ENCODE measurements at regions not wholly inside any gene's neighbourhood (a gene's known extent, or its start where the extent isn't known, plus 50 kb on each side); places are given as distances from the start of the nearest gene placed in this dataset.

DNA sequence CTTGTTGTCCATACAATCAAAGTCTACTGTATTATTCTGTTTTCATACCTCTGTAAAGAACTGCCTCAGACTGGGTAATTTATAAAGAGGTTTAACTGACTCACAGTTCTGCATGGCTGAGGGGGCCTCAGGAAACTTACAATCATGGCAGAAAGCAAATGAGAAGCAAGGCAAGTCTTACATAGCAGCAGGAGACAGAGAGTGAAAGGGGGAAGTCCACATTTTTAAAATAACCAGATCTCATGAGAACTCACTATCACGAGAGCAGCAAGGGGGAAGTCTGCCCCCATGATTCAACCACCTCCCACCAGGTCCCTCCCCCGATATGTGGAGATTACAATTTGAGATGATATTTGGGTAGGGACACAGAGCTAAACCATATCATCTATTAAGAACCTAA is 724.6 kb upstream of the CBLB start:
- intact Hi-C loops (cut with DNase I; ENCODE audit: low total_unique reads): no loop called here

GRCh38 chr3:106609666-106610301 is 741.0 kb upstream of the CBLB start:
- TF ChIP-seq POLR2A (IDR thresholded peaks at IDR 0.05): no peak
- TF ChIP-seq, protein P1, sequence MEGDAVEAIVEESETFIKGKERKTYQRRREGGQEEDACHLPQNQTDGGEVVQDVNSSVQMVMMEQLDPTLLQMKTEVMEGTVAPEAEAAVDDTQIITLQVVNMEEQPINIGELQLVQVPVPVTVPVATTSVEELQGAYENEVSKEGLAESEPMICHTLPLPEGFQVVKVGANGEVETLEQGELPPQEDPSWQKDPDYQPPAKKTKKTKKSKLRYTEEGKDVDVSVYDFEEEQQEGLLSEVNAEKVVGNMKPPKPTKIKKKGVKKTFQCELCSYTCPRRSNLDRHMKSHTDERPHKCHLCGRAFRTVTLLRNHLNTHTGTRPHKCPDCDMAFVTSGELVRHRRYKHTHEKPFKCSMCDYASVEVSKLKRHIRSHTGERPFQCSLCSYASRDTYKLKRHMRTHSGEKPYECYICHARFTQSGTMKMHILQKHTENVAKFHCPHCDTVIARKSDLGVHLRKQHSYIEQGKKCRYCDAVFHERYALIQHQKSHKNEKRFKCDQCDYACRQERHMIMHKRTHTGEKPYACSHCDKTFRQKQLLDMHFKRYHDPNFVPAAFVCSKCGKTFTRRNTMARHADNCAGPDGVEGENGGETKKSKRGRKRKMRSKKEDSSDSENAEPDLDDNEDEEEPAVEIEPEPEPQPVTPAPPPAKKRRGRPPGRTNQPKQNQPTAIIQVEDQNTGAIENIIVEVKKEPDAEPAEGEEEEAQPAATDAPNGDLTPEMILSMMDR (IDR thresholded peaks at IDR 0.05): peak in 1 of 3 donors; percentile 52
- peak in 1 of 2 donors; percentile 76 for DNase-seq (ENCODE audit: low spot score in 2 of 2)
- intact Hi-C loops (cut with DNase I; ENCODE audit: low total_unique reads): loop anchor here (5.0 kb wide), 1 partner anchor 917 kb away; no protein-coding TSS in a partner anchor
- H3K4me3 ChIP-seq (ENCODE audit: low read depth, poor library complexity, severe bottlenecking): no peak overlapping the region
- 12 to 13% methylated on average over 2 of the region's 2 CpGs for WGBS, 2 donors

More for the DNA sequence above, 724.6 kb upstream of the CBLB start:
- WGBS, 2 donors: 83 to 92% methylated on average over 2 of the region's 2 CpGs
- DNase-seq (ENCODE audit: low spot score in 2 of 2): no peak
- H3K4me3 ChIP-seq (ENCODE audit: low read depth, poor library complexity, severe bottlenecking): no peak overlapping the region
- TF ChIP-seq, protein P1 (IDR thresholded peaks at IDR 0.05): no peak
- TF ChIP-seq POLR2A (IDR thresholded peaks at IDR 0.05): no peak

GRCh38 chr3:106610362-106610959 is 741.6 kb upstream of the CBLB start:
- DNase-seq (ENCODE audit: low spot score in 2 of 2): no peak
- WGBS, 2 donors: 56 to 66% methylated on average over 2 of the region's 2 CpGs
- intact Hi-C loops (cut with DNase I; ENCODE audit: low total_unique reads): no loop called here
- no peak overlapping the region for H3K4me3 ChIP-seq (ENCODE audit: low read depth, poor library complexity, severe bottlenecking)
- no peak for TF ChIP-seq POLR2A (IDR thresholded peaks at IDR 0.05)
- TF ChIP-seq, protein P1 (IDR thresholded peaks at IDR 0.05): no peak

DNA sequence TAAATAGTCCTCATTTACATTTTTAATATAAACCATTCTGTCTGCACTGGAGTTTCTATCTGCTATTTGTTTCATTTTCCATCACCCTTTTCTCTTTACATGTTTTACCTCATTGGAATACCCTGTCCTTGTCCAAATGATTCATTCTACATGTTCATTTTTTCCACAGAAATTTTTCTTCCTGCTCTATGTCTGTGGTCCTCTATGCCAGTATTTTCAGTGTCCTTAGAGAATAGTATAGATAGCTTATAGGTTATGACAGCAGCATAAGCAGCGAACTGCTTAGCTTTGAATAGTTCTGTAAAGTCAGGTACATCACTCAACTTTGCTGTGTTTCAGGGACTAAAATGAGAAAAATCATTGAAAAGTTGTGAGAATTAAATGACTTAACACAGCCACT is 742.3 kb upstream of the CBLB start:
- H3K4me3 ChIP-seq (ENCODE audit: low read depth, poor library complexity, severe bottlenecking): no peak overlapping the region
- intact Hi-C loops (cut with DNase I; ENCODE audit: low total_unique reads): no loop called here
- TF ChIP-seq, protein P1 (IDR thresholded peaks at IDR 0.05): no peak
- no peak for TF ChIP-seq POLR2A (IDR thresholded peaks at IDR 0.05)
- WGBS, 2 donors: 93 to 100% methylated on average over 1 of the region's 1 CpG
- DNase-seq (ENCODE audit: low spot score in 2 of 2): no peak

GRCh38 chr3:106611841-106612240 is 743.0 kb upstream of the CBLB start:
- no peak overlapping the region for H3K4me3 ChIP-seq (ENCODE audit: low read depth, poor library complexity, severe bottlenecking)
- intact Hi-C loops (cut with DNase I; ENCODE audit: low total_unique reads): no loop called here
- no peak for DNase-seq (ENCODE audit: low spot score in 2 of 2)
- TF ChIP-seq, protein P1 (IDR thresholded peaks at IDR 0.05): no peak
- TF ChIP-seq POLR2A (IDR thresholded peaks at IDR 0.05): no peak
